ENCODE measurements at regions not wholly inside any gene's neighbourhood (a gene's known extent, or its start where the extent isn't known, plus 50 kb on each side); places are given as distances from the start of the nearest gene placed in this dataset.

GRCh38 chr21:20720623-20721022, 277.6 kb upstream of the NCAM2 start:
- no peak for DNase-seq

GRCh38 chr21:20721151-20721550, 277.1 kb upstream of the NCAM2 start:
- no peak for DNase-seq

- DNase-seq, result no peak
Observed at GRCh38 chr21:20728691-20729090, 269.5 kb upstream of the NCAM2 start.

GRCh38 chr21:20729376-20729775, 268.8 kb upstream of the NCAM2 start:
- no peak for DNase-seq

DNA sequence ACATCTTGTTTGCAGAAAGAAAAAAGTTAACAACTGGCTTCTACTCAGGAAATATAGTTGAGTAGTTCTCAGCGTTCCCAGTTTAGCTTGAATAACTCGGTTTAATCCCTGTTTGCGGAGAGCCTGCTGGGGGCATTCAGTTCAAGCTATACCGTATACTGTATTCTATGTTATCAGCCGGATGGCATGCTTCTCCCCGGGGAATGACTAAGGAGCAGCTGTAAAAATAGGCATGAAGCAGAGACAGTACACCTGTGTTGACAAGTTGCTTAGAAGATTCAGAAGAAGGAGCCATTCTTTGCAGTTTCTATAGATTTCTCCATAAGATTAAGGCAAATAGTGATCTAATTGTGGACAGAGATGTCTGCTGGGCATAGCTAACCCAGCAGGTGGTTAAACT, 267.8 kb upstream of the NCAM2 start:
- DNase-seq, result no peak

- DNase-seq, result no peak
Observed at GRCh38 chr21:20735257-20735656, 263.0 kb upstream of the NCAM2 start.

DNA sequence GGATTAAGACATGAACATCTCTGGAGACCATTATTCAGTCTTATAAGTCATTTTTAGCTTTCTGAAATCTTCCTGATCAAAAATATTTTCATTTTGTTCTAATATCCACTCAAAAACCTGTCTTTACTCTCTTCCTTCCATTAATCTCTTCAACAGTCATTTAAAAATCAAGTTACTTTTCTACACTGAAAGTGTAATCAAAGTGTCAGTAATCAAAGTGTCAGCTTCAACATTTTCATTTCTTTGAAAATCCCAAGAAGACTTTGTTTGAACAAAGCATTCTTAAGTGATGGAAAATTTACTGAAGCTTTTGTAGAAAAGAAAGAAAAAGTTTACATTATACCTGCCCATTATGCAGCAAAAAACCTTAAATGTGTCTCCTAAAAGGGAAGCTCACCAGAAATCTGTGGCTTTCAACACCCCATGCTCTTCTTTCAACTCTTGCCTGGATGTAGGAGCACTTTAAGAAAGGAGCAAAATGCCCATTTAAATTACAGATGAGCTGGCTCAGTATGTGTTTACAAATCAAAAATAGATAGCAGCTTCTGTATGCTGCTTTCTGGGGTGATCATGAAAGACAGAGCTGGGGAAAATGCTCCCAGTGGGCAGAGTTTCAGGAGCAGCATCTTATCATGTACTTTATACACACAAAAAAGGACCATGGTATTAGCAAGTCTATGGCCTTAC, 260.8 kb upstream of the NCAM2 start:
- DNase-seq, result no peak

GRCh38 chr21:20739421-20739820, 258.8 kb upstream of the NCAM2 start:
- no peak for DNase-seq

DNA sequence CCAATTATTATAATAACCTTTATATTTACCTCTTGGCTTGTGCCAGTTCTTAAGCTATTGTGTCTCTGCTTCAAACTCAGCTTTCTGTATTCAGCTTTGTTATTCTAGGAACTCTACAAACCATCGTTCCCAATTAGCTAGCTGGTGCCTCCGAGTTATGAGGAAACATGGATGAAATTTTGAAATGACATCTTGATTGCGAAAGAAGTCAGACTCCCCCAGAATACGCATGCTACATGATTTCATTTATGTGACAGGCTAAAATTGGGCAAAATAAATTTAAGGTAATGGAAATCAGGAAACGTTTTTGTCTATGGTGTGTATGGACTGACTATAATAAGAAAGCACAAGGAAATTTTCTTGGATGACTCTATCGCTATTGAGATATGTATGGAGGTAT, 256.8 kb upstream of the NCAM2 start:
- DNase-seq, result no peak

- DNase-seq, result no peak
Observed at GRCh38 chr21:20760221-20760620, 238.0 kb upstream of the NCAM2 start.

DNA sequence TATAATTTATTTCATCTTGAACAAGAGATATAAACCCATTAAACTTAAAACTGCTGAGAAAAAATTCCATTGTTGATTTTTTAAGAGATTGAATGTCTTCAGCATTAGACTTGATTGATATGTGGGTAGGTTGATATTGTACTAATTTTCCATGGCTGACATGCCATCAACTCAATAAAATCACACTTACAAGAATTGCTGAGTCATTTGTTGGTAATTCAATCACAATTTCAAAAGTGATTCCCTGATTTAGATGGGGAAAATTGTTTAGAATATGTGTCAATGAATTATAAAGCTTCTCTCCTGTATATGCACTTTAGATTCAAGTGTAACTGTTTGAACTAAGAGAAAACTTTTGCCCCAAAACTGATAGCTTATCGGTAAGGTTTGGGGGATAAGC, 223.5 kb upstream of the NCAM2 start:
- no peak for DNase-seq

DNA sequence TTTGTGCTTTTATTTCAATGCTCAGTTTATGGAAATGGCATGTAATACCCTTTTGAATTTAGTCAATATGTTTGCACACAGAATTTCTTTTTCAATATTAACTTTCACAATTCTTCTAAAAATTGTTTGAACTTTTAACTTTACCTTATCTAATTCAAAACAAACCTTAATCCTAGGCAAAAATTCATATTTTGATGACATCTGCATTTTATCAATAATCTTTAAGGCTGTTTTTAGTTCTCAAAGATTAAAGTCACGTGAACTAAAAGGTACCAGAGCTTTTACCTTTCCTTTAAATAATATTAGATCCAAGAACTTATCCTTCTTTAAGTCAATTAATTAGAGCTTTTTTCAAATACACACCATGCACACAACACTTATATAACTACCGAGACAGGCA, 218.9 kb upstream of the NCAM2 start:
- no peak for DNase-seq

DNA sequence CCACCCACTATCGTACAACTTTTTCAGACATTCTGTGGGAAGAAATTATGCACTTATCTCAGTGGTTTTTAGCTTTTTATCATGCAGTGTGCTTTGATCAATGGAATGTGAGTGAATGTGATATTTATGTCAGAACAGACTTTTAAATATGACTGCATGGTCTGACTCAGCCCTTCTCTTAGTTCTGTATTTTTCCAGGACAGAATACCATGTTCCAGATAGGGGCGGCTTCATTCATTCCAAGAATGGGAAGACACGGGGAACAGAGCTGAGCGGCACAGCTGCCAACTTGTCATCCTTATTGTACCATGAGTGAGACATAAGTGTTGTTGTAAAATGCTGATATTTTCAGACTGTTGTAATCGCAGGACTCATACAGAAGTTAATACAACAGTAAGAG, 214.6 kb upstream of the NCAM2 start:
- no peak for DNase-seq

- DNase-seq, result no peak
Observed at GRCh38 chr21:20789729-20790500, 208.3 kb upstream of the NCAM2 start.

DNA sequence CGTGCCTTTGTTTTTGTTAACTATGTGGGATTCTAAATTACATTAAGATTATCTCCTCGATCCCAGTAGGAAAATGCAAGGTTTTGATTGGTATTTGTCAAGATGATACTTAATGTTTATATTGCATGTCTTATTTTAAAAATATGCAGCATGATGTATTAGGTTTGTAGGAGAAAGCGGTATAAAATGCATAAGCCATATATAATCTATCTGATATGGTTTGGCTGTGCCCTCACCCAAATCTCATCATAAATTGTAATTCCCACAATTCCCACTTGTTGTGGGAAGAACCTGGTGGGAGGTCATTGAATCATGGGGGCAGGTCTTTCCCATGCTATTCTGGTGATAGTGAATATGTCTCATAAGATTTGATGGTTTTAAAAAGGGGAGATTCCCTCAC, 198.1 kb upstream of the NCAM2 start:
- DNase-seq, result no peak

DNA sequence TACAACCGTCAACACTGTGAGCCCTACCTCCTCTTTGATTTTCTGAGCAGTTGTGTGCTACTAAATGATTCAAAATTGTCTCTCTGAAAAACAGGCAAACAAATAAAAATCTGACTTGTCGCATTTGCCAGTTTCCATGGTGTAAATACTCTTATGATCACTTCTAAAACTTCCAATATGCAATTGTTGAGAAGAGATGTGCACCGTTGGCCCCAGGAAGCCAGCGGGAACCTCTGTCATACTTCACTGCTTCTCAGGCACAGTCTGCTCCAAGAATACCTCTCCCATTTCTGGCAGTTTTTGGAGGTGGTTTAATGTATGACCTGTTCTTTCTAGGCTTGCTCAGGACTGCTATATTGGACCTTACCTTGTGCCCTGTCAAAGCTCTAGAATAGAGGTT, 196.0 kb upstream of the NCAM2 start:
- DNase-seq, result no peak

DNA sequence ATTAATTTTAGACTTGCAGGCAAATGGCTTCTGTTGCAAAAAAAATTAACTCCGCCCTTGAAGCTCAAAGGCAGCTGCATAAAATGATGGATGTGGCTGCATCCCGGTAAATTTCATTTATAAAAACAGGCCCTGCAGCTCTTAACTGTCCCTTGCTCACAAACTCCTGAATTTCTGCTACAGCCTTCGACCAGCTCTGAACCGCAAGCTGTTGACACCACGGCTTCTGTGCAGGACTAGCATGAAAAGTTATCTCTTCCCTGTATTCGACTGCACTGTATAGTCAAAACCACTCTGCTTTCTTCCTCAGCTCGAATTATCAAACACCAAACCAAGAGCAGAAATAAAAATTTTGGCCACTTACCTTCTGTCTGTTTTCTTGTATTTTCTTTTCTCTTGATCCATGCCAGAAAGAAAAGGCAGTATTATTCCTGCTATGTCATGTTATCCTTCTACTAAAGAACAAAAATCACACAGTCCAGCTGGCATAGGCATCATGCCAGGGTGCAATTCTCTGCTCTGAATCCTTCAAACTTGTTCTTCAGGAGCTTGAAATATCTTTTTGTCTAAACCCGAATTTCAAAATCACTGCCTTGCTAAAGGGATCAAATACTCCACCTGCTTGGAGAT, 195.5 kb upstream of the NCAM2 start:
- no peak for DNase-seq

GRCh38 chr21:20811702-20812101, 186.5 kb upstream of the NCAM2 start:
- no peak for DNase-seq

DNA sequence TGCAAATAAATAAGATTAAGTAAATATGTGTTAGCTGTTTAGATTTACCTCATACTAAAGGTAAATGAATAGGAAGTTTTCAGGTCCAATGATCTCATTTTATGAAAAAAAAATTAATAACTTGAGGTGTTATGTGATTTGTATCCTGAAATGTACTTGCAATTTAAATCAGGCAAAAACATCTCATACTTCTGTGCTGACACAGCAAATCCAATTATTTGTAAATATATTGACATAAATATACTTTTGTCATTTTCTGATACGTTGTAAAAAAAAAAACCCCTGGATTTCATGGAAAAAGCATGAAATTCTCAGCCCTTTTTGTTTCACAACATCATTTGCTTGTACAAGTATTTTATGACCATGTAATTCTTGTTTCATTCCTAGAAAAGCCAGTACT, 184.1 kb upstream of the NCAM2 start:
- DNase-seq, result no peak

DNA sequence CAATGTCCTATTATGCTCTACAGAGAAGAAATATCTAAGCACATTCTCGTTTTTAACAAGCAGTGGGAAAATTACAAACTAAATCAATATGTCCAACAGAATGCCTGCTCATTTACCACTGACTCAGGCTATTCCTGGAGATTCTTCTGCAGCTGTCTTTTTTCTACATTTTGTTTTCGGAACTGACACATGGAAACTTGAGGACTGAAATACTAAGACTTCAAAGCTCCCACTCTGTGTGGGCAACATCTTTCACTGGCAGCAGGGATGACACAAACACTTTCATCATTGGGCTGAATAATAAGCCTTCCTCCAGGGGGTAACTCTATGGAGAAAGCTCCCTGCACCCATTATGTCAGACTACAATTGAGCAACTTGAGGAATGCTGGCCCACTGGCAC, 175.5 kb upstream of the NCAM2 start:
- DNase-seq, result no peak

- DNase-seq, result no peak
Observed at GRCh38 chr21:20852866-20853265, 145.3 kb upstream of the NCAM2 start.

DNA sequence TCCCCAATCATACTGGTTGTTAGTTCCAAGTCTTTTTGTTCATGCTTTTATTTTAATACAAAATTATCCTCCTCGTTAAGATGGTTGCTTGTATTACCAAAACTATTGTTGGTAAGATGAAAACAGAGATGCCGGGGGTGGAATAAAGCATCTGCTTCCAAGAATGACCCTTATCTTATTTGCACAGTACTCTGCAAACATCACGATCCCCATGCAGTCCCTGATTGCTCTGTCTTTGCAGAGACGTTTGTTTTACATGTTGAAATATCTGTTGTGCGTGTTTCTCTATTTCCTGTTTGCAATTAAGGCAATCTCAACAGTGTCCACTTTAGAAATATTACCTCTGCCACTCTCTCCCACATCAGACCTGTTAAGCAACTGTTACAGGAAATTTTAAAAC, 141.3 kb upstream of the NCAM2 start:
- DNase-seq, result no peak

GRCh38 chr21:20874202-20874601, 124.0 kb upstream of the NCAM2 start:
- no peak for DNase-seq

DNA sequence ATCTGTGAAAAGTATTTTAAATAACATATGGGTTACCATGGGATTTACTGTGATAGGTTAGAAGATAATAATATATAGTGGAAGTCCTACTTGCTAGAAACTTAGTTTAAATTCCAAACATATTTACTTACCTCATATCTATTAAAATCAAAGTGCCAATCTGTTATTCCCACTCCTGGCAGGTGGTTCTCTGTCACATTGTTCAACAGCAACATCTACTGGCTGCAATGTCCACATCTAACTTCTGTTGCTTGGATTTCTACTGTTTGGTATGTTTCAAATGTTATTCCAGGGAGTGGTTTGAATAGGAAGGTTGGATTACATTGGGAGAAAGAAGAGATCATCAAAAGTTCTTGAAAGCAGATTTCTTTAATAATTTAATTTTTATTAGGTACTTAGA, 122.5 kb upstream of the NCAM2 start:
- DNase-seq, result no peak

Data from right forelimb (tissue), 1 donor.